NCI-H226 (cell line): ENCODE measurements at regions not wholly inside any gene's neighbourhood (a gene's known extent, or its start where the extent isn't known, plus 50 kb on each side); places are given as distances from the start of the nearest gene placed in this dataset.
"Not testable (repeated sequence)": the region's sequence is repeated elsewhere in the genome, so short reads cannot be mapped to it uniquely, and the experiment has no call there.

Experiments used
- DNase-seq: peaks from one replicate; pipeline ENCODE4 v3.0.0-alpha.2; 2015

- no peak for DNase-seq
These were observed 983.6 kb downstream of the RPA4 start for GRCh38 chrX:97867266-97867665.

GRCh38 chrX:97876697-97877407 lies 993.1 kb downstream of the RPA4 start:
- DNase-seq, result no peak

DNA sequence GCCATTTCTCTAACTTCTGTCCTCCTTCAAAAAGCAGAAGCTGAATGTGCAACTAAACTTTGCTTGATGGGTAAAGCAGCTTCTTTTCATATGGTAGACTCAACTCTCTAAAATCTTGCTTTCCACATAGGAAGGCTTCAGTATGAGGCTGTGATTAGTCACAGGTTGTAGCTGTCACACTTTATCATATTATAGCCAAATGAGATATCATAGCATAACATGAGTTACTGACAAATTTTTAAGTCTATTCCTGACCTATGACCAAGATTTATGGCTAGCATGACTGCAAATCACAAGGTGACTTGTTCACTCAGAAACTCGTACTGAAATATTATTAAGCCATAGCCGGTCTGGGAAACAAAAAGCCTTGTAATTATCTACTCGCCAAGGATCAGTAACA lies 998.6 kb downstream of the RPA4 start:
- no peak for DNase-seq

- DNase-seq, result no peak
These were observed 1012.0 kb downstream of the RPA4 start for GRCh38 chrX:97895751-97896150.

- no peak for DNase-seq
These were observed 1014.3 kb downstream of the RPA4 start for GRCh38 chrX:97897998-97898397.

GRCh38 chrX:97898798-97899197 lies 1015.1 kb downstream of the RPA4 start:
- no peak for DNase-seq

DNA sequence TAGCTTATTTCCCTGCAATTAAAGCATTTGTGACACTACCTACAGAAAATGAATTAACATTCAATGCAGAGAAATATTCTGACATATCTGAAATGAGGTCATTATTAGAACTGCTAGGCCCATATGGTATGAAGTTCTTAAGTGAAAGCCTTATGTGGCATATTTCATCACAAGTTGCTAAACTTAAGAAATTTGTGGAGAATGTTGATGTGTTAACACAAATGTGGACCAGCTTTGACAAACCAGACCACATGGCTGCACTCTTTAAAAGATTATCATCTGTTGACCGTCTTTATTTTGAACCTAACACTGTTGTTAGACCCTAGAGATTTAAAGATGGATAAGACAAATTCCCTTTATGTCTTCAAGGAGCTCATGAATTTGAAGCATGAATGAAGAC lies 1024.1 kb downstream of the RPA4 start:
- DNase-seq, result no peak

GRCh38 chrX:97909245-97909644 lies 1025.5 kb downstream of the RPA4 start:
- no peak for DNase-seq

GRCh38 chrX:97915390-97915789 lies 1031.7 kb downstream of the RPA4 start:
- not testable (repeated sequence) for DNase-seq

- not testable (repeated sequence) for DNase-seq
These were observed 1037.5 kb downstream of the RPA4 start for GRCh38 chrX:97921223-97921622.

DNA sequence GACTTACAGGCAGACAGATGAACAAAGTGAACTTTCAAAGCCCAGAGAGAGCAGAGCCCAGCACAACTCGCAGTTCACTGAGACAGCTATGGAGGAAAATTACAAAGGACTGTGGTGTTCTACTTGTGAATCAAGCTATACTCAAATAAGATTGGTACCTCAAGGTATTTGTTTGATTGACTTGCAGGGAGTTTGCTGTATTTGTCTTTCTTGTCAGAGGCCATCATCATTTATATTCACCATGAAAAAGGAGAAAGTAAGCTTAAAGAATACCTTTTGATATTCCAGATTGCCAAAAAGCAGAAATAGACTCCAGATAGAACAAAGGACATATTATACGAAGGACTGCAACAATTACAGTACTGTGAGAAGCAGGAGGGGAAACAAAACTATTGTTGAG lies 1047.9 kb downstream of the RPA4 start:
- DNase-seq, result no peak

DNA sequence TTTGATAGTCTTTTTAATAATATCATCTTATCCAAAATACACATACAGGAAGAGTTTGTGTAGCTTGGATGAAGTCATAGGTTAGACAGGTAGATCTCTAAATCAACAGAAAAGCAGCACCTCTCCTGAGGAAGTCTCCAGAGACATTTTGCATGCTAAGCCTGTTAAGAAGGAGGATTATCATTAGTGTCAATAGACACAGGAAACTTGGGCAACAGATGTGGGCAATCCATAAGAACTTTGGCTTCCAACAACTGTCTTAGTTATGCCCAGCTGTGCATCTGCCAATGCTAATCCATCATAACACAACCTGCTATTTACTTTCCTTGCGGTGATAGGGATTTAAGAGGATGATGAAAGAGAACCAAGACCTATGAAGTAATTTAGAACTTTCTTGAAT lies 1052.6 kb downstream of the RPA4 start:
- no peak for DNase-seq

- DNase-seq, result no peak
These were observed 1055.0 kb downstream of the RPA4 start for GRCh38 chrX:97938706-97939105.

- DNase-seq, result no peak
These were observed 1084.9 kb downstream of the RPA4 start for GRCh38 chrX:97968376-97969163.

DNA sequence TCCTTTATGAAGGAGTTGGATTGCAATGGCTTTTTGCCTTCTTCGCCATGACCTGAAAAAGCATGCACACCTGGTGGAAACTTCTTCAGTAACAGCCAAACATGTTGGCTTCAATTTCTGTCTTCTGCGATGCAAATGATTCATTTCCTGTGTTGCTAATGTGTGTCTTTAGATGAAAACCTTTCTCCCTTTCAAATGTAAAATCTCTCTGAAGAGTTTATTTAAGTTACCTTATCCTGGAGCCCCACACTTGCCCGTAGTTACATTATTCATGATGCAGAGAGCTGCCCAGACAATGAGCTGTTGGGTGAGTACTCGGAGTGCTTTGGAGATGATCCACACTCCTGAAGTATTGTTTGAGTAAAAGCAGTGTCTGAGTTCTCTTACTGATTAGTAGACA lies 1100.9 kb downstream of the RPA4 start:
- DNase-seq, result no peak

GRCh38 chrX:97985096-97985495 lies 1101.4 kb downstream of the RPA4 start:
- DNase-seq, result no peak

DNA sequence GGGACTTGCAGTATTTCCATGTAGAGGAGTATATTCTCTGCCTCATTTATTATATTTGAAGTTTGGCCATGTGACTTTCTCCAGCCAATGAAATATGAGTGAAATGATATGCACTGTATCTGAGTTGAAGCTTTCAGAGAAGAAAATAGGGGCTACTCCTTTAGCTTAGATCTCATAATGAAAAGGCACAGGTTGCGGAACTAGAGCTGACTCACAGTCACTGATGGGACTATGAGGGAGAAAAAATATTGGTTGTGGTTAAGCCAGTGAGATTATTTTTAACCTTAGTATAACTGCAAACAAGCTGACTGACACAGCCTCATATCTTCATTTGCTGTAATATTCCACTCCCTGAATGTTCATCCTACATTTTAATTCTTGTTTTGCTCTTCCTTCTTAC lies 1104.3 kb downstream of the RPA4 start:
- DNase-seq, result no peak

DNA sequence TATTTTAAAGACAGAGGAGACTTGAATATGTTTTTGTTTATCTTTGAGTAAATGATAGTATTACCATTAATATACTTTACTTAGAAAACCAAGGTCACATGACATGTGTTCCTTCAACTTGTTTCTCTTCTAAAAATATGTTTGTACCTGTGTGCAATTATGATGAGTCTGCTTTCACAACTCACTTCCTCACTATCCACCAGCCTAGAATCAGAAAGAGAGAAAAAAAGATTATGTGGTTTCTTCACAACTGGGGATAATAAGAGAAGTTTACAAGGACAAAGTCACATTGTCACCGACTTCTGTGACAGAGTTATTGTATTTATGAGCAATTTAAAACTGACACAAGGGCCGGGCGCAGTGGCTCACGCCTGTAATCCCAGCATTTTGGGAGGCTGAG lies 1112.1 kb downstream of the RPA4 start:
- DNase-seq, result no peak

- DNase-seq, result no peak
These were observed 1145.0 kb downstream of the RPA4 start for GRCh38 chrX:98028691-98029090.

- no peak for DNase-seq
These were observed 1146.2 kb downstream of the RPA4 start for GRCh38 chrX:98029861-98030260.

DNA sequence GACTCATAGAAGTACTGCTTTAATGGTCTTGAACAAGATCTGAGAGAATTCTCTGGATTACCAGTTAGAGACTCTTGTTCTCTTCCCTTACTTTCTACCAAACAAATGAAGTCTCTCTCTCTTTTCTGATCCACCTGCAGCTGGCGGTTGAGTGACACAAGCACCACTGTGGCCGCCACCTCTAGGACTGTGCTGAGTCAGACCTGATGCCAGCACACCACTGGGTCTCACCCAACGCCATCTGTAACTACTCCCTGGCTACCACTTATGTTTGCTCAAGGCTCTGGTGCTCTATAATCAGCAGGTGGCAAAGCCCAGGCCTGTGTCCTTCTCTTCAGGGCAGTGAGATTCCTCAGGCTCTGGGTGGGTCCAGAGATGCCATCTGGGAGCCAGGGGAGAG lies 1173.5 kb downstream of the RPA4 start:
- no peak for DNase-seq

GRCh38 chrX:98065151-98065550 lies 1181.4 kb downstream of the RPA4 start:
- DNase-seq, result no peak

DNA sequence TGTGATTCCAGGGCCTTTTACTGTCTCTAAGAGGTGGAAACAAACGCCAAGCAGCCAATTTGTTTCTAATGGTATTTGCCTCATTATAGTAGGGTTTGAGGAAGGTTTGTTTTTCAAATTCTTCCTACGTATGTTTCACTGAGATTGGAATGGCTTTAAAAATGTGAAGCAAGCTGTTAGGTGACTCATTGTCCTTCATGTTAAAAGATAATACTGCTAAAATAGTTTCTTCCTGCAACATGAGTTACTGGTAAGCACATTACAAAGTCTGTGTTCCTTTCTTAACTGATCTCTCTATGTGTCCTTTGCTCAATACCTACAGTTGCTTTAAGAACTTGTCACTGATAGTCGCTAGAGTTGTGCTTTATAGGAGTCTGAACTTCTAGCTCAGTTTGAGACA lies 1183.9 kb downstream of the RPA4 start:
- DNase-seq, result no peak

GRCh38 chrX:98068024-98068580 lies 1184.4 kb downstream of the RPA4 start:
- DNase-seq, result no peak
